Loucy (cell line): ENCODE measurements at regions not wholly inside any gene's neighbourhood (a gene's known extent, or its start where the extent isn't known, plus 50 kb on each side); places are given as distances from the start of the nearest gene placed in this dataset.

Source experiments
- H2AFZ ChIP-seq: fragments of 200-600 bp; sonication (generic); 2 replicates; pipeline ENCODE4 v1.6.0; 2016; ENCODE audit warnings: antibody characterized with exemption, mild to moderate bottlenecking, low read length, moderate library complexity
- H3F3A ChIP-seq: fragments of 200-600 bp; 2 replicates; pipeline ENCODE4 v1.6.0; 2016; ENCODE audit warnings: antibody characterized with exemption, low read depth, mild to moderate bottlenecking
- H3K27me3 ChIP-seq: fragments of 200-600 bp; sonication (generic); 2 replicates; pipeline ENCODE4 v1.6.1; 2014; ENCODE audit warnings: low read length, mild to moderate bottlenecking; ENCODE audit not compliant: insufficient read depth, poor library complexity, severe bottlenecking
- H3K36me3 ChIP-seq: fragments of 200-600 bp; sonication (generic); 2 replicates; pipeline ENCODE4 v1.6.1; 2016; ENCODE audit warnings: low read length; ENCODE audit not compliant: insufficient read depth
- H3K4me1 ChIP-seq: fragments of 200-600 bp; sonication (generic); 2 replicates; pipeline ENCODE4 v1.5.1; 2014; ENCODE audit warnings: low read length, mild to moderate bottlenecking; ENCODE audit not compliant: insufficient read depth, poor library complexity, severe bottlenecking
- H3K4me2 ChIP-seq: fragments of 200-600 bp; sonication (generic); 2 replicates; pipeline ENCODE4 v1.6.0; 2014; ENCODE audit warnings: antibody characterized with exemption, low read length, low read depth, mild to moderate bottlenecking; ENCODE audit not compliant: poor library complexity, severe bottlenecking
- H3K4me3 ChIP-seq: fragments of 200-600 bp; sonication (generic); 2 replicates; pipeline ENCODE4 v1.5.1; 2014; ENCODE audit warnings: low read length, mild to moderate bottlenecking, mixed read lengths; ENCODE audit not compliant: poor library complexity, severe bottlenecking
- H3K79me2 ChIP-seq: fragments of 200-600 bp; sonication (generic); 2 replicates; pipeline ENCODE4 v1.6.1; 2014; ENCODE audit warnings: low read length; ENCODE audit not compliant: insufficient read depth
- H3K9ac ChIP-seq: fragments of 200-600 bp; sonication (generic); 2 replicates; pipeline ENCODE4 v1.6.0; 2014; ENCODE audit warnings: mild to moderate bottlenecking, low read depth, low read length, moderate library complexity; ENCODE audit not compliant: poor library complexity, severe bottlenecking
- H3K9me2 ChIP-seq: fragments of 200-600 bp; sonication (generic); replicated peaks from 2 replicates; pipeline ENCODE4 v1.6.1; 2016; ENCODE audit warnings: low read depth, low read length, mixed read lengths
- H3K9me3 ChIP-seq: fragments of 200-600 bp; sonication (generic); 2 replicates; pipeline ENCODE4 v1.6.1; 2014; ENCODE audit warnings: mild to moderate bottlenecking, antibody characterized with exemption, low read length, low read depth; ENCODE audit not compliant: insufficient read depth
- H4K20me1 ChIP-seq: fragments of 200-600 bp; sonication (generic); 2 replicates; pipeline ENCODE4 v1.6.0; 2014; ENCODE audit warnings: antibody characterized with exemption, low read length, mild to moderate bottlenecking; ENCODE audit not compliant: insufficient read depth, poor library complexity, severe bottlenecking
- EZH2phosphoT487 ChIP-seq: fragments of 200-600 bp; IDR thresholded peaks from 2 replicates; pipeline ENCODE4 v1.6.1; 2018; ENCODE audit warnings: antibody characterized with exemption, mild to moderate bottlenecking, moderate library complexity, borderline replicate concordance
- TF ChIP-seq, protein P1 (sequence below): fragments of 200-600 bp; sonication (generic); conservative IDR thresholded peaks from 2 replicates; pipeline ENCODE4 v1.5.1; 2014; ENCODE audit warnings: mild to moderate bottlenecking, antibody characterized with exemption, low read length

DNA sequence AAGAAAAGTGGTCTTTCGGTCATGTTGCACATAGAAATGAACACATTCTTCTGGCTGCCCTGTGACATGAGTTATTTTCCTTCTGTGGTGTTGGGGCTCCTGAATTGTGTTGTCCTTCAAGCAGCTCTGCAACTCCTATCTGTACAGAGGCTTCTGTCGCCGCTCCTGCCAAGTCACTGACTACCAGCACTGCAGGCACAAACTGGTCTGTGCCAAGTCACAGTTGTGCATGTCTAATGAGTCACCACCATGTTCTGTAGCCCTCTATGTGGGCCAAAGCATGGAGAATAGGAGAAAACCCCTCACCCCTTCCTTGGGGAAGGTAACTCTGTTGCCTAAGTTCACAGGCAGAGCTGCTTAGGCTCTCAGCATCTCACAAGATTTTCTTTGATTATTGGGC lies 283.3 kb downstream of the RPL10L start:
- Histone ChIP-seq H3K79me2 (no peaks in the 10 kb centered on the region), H3K4me1 (no peaks in the 10 kb centered on the region), H3K9me3 (no peaks in the 10 kb centered on the region), H3K9me2 (0 out of 2 replicates have a peak, but pooled peaks cover 4% of the 10 kb centered on the region), H3K27me3 (no peaks in the 10 kb centered on the region), H4K20me1 (no peaks in the 10 kb centered on the region), H3K4me3 (no peak overlapping the region), H3F3A (no peaks in the 10 kb centered on the region), H3K9ac (no peak overlapping the region), H3K4me2 (no peak overlapping the region), H3K36me3 (no peaks in the 10 kb centered on the region), H2AFZ (no peak overlapping the region)
- TF ChIP-seq, protein P1, sequence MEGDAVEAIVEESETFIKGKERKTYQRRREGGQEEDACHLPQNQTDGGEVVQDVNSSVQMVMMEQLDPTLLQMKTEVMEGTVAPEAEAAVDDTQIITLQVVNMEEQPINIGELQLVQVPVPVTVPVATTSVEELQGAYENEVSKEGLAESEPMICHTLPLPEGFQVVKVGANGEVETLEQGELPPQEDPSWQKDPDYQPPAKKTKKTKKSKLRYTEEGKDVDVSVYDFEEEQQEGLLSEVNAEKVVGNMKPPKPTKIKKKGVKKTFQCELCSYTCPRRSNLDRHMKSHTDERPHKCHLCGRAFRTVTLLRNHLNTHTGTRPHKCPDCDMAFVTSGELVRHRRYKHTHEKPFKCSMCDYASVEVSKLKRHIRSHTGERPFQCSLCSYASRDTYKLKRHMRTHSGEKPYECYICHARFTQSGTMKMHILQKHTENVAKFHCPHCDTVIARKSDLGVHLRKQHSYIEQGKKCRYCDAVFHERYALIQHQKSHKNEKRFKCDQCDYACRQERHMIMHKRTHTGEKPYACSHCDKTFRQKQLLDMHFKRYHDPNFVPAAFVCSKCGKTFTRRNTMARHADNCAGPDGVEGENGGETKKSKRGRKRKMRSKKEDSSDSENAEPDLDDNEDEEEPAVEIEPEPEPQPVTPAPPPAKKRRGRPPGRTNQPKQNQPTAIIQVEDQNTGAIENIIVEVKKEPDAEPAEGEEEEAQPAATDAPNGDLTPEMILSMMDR = no peak
- no peak for TF ChIP-seq EZH2phosphoT487

DNA sequence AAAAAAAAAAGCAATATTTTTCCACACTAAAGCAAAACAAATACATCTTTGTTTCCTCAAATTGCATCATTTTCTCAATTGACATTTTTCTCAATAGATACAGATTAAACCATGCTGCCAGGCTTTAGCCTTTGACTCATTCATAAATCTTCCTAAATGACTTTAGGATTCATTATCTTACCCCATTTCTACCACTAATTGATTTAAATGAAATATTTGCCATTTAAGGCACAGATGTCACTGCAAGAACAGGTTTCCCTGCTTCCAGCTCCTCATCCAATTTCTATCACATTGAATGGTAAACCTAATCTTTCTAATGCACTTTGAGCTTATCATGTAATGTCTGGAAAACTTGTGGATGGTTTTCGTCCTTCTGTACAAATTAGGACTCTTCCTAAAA lies 298.7 kb downstream of the RPL10L start:
- no peak for TF ChIP-seq EZH2phosphoT487
- TF ChIP-seq, protein P1 = no peak
- H3K4me3 ChIP-seq = no peak overlapping the region
- H3K9me3 ChIP-seq = no peaks in the 10 kb centered on the region
- H3K79me2 ChIP-seq = no peaks in the 10 kb centered on the region
- H3K9me2 ChIP-seq = no peaks in the 10 kb centered on the region
- H3K4me2 ChIP-seq = no peak overlapping the region
- no peaks in the 10 kb centered on the region for H3K36me3 ChIP-seq
- no peak overlapping the region for H2AFZ ChIP-seq
- H3K4me1 ChIP-seq = no peaks in the 10 kb centered on the region
- H3F3A ChIP-seq = no peaks in the 10 kb centered on the region
- H4K20me1 ChIP-seq = no peaks in the 10 kb centered on the region
- no peak overlapping the region for H3K9ac ChIP-seq
- H3K27me3 ChIP-seq = no peaks in the 10 kb centered on the region

DNA sequence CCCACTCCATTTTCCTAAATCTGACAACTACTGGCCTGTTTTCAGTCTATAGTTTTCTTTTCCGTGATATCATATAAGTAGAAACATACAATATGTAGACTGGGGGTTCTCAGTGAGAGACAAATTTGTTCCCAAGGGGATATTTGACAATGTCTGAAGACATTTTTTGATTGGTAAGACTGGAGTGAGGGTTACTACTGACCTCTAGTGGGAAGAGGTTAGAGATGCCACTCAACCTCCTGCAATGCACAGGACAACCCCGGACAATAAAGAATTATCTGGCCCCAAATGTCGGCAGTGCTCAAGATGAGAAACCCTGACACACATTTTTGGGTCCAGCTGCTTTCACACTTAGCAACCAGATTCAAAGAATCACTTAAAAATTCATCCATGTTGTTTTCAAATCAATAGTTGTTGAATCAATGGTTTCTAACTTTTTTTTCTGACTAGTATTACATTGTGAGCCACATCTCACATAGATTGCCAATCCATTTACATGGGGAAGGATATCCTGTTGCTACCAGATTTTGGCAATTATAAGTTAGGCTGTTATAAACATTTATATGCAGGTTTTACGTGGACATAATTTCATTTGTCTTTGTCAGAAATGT lies 307.1 kb downstream of the RPL10L start:
- Histone ChIP-seq H3K4me1 (peaks cover 5% of the 10 kb centered on the region), H4K20me1 (no peaks in the 10 kb centered on the region), H3K9me2 (no peaks in the 10 kb centered on the region), H2AFZ (peak overlapping the region; percentile 70), H3K4me2 (no peak overlapping the region), H3K9me3 (no peaks in the 10 kb centered on the region), H3K79me2 (no peaks in the 10 kb centered on the region), H3K4me3 (no peak overlapping the region), H3F3A (no peaks in the 10 kb centered on the region), H3K9ac (no peak overlapping the region), H3K27me3 (no peaks in the 10 kb centered on the region), H3K36me3 (no peaks in the 10 kb centered on the region)
- no peak for TF ChIP-seq EZH2phosphoT487
- TF ChIP-seq, protein P1 = peak; percentile 95
